22Rv1 (cell line): ENCODE measurements at regions not wholly inside any gene's neighbourhood (a gene's known extent, or its start where the extent isn't known, plus 50 kb on each side); places are given as distances from the start of the nearest gene placed in this dataset.

Experiments used
- CTCF ChIP-seq: fragments of 450-650 bp; IDR thresholded peaks from 2 replicates; pipeline ENCODE4 v1.5.1; 2017; ENCODE audit warnings: mild to moderate bottlenecking
- ZFX ChIP-seq: fragments of 450-650 bp; IDR thresholded peaks from 2 replicates; pipeline ENCODE4 v1.6.1; 2017; ENCODE audit warnings: antibody characterized with exemption, borderline replicate concordance

GRCh38 chr20:60986506-60987156 is 265.4 kb upstream of the CDH4 start:
- no peak for TF ChIP-seq CTCF
- no peak for TF ChIP-seq ZFX
